Gastroesophageal sphincter (tissue), 3 donors: ENCODE measurements at regions not wholly inside any gene's neighbourhood (a gene's known extent, or its start where the extent isn't known, plus 50 kb on each side); places are given as distances from the start of the nearest gene placed in this dataset.

Experiments
- POLR2A ChIP-seq, 2 donors: fragments of 450-650 bp; IDR thresholded peaks; one replicate each; pipeline ENCODE4 v1.6.1; 2017; ENCODE audit warnings: antibody characterized with exemption in 2 of 2, mild to moderate bottlenecking in 2 of 2, moderate library complexity in 1 of 2
- POLR2AphosphoS5 ChIP-seq: sonication (generic); formaldehyde crosslinking; IDR thresholded peaks from one replicate; pipeline ENCODE4 v1.6.1; 2017; ENCODE audit warnings: antibody characterized with exemption
- TF ChIP-seq, protein P1 (sequence below), 4 experiments: fragments of 200-600 bp in 2 of 4; fragments of 450-650 bp in 2 of 4; sonication (generic) in 1 of 4; IDR thresholded peaks; one replicate each; pipeline ENCODE4 v1.5.1; 2017 to 2019; ENCODE audit warnings: antibody characterized with exemption in 4 of 4, mild to moderate bottlenecking in 2 of 4, moderate library complexity in 2 of 4

DNA sequence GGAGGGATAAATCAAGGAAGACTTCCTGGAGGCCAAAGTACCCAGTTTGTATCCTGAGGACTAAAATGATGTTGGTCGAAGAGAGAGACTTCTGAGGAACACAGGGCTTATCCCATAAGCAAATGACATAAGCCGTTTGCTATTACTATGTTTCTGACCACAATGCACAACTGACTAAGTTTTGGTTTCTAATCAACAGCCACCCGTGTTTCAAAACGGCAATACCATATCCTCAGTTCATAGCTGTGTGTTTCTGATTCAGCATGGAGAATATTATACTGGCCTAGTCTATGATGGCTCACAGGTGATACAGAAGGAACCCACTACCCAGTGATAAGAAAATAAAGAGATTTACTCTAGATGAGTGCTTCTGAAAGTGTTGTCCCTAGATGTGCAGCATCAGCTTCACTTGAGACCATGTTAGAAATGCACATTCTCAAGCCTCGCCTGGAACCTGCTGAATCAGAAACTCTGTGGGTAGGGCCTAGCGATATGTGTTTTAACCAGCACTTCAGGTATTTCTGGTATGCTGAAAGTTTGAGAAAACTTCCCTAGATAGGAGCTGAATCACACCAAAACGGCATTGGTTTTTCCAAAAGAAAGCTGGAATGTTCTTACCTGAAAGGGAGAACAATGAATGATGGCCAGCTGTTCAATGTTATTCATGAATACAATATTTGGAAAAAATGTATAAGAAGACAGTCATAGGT lies 639.7 kb upstream of the NR2F2 start:
- TF ChIP-seq, protein P1, sequence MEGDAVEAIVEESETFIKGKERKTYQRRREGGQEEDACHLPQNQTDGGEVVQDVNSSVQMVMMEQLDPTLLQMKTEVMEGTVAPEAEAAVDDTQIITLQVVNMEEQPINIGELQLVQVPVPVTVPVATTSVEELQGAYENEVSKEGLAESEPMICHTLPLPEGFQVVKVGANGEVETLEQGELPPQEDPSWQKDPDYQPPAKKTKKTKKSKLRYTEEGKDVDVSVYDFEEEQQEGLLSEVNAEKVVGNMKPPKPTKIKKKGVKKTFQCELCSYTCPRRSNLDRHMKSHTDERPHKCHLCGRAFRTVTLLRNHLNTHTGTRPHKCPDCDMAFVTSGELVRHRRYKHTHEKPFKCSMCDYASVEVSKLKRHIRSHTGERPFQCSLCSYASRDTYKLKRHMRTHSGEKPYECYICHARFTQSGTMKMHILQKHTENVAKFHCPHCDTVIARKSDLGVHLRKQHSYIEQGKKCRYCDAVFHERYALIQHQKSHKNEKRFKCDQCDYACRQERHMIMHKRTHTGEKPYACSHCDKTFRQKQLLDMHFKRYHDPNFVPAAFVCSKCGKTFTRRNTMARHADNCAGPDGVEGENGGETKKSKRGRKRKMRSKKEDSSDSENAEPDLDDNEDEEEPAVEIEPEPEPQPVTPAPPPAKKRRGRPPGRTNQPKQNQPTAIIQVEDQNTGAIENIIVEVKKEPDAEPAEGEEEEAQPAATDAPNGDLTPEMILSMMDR (IDR thresholded peaks at IDR 0.05), result no peak
- TF ChIP-seq POLR2A (IDR thresholded peaks at IDR 0.05) (no peak), POLR2AphosphoS5 (no peak)
